GM23248 (cell line): ENCODE measurements at regions not wholly inside any gene's neighbourhood (a gene's known extent, or its start where the extent isn't known, plus 50 kb on each side); places are given as distances from the start of the nearest gene placed in this dataset.

ENCODE experiments used
- DNase-seq: peaks from one replicate; pipeline ENCODE4 v3.0.0-alpha.2; 2015
- H2AFZ ChIP-seq: fragments of 200-600 bp; sonication (generic); 2 replicates; pipeline ENCODE4 v1.6.1; 2016; ENCODE audit warnings: antibody characterized with exemption
- H3F3A ChIP-seq: fragments of 200-600 bp; sonication (generic); 2 replicates; pipeline ENCODE4 v1.6.1; 2016; ENCODE audit warnings: mild to moderate bottlenecking, antibody characterized with exemption, mixed run types; ENCODE audit not compliant: insufficient read depth
- H3K27ac ChIP-seq: fragments of 200-600 bp; sonication (generic); 2 replicates; pipeline ENCODE4 v1.5.1; 2016; ENCODE audit warnings: mild to moderate bottlenecking
- H3K27me3 ChIP-seq: fragments of 200-600 bp; sonication (generic); replicated peaks from 2 replicates; pipeline ENCODE4 v1.6.1; 2016; ENCODE audit warnings: mild to moderate bottlenecking; ENCODE audit not compliant: insufficient read depth
- H3K36me3 ChIP-seq: fragments of 200-600 bp; sonication (generic); 2 replicates; pipeline ENCODE4 v1.6.1; 2016; ENCODE audit warnings: low read depth, mild to moderate bottlenecking
- H3K4me1 ChIP-seq: fragments of 200-600 bp; sonication (generic); 2 replicates; pipeline ENCODE4 v1.6.1; 2016; ENCODE audit warnings: mild to moderate bottlenecking; ENCODE audit not compliant: insufficient read depth
- H3K4me2 ChIP-seq: fragments of 200-600 bp; sonication (generic); one replicate; pipeline ENCODE4 v1.6.1; 2016; ENCODE audit warnings: mild to moderate bottlenecking; ENCODE audit not compliant: unreplicated experiment
- H3K4me3 ChIP-seq: fragments of 200-600 bp; sonication (generic); 2 replicates; pipeline ENCODE4 v1.5.1; 2016; ENCODE audit warnings: mild to moderate bottlenecking
- H3K79me2 ChIP-seq: fragments of 200-600 bp; sonication (generic); 2 replicates; pipeline ENCODE4 v1.6.1; 2016; ENCODE audit warnings: mild to moderate bottlenecking; ENCODE audit not compliant: insufficient read depth
- H3K9ac ChIP-seq: fragments of 200-600 bp; sonication (generic); 2 replicates; pipeline ENCODE4 v1.6.1; 2016; ENCODE audit warnings: mild to moderate bottlenecking
- H3K9me2 ChIP-seq: fragments of 200-600 bp; sonication (generic); 2 replicates; pipeline ENCODE4 v1.6.1; 2016; ENCODE audit warnings: mixed run types, mild to moderate bottlenecking, moderate library complexity; ENCODE audit not compliant: insufficient read depth
- H3K9me3 ChIP-seq: fragments of 200-600 bp; sonication (generic); one replicate; pipeline ENCODE4 v1.6.1; 2017; ENCODE audit warnings: low read depth
- H4K20me1 ChIP-seq: fragments of 200-600 bp; sonication (generic); 2 replicates; pipeline ENCODE4 v1.6.0; 2016; ENCODE audit not compliant: insufficient read depth
- EZH2 ChIP-seq: fragments of 200-600 bp; sonication (generic); IDR thresholded peaks from 2 replicates; pipeline ENCODE4 v1.6.1; 2018; ENCODE audit warnings: antibody characterized with exemption, mild to moderate bottlenecking; ENCODE audit not compliant: insufficient read depth, poor library complexity, severe bottlenecking
- EZH2phosphoT487 ChIP-seq: fragments of 200-600 bp; sonication (generic); IDR thresholded peaks from 2 replicates; pipeline ENCODE4 v1.6.1; 2018; ENCODE audit warnings: antibody characterized with exemption, moderate library complexity, mild to moderate bottlenecking, low read depth; ENCODE audit not compliant: insufficient read depth
- WGBS, 2 experiments: methylation state at CpG; one replicate each; pipeline ENCODE4 v1.1.6; 2015 to 2017; ENCODE audit warnings: low lambda C conversion rate in 2 of 2, low coverage in 1 of 2; ENCODE audit errors: missing lambda C conversion rate in 2 of 2; 5-methylcytosine and 5-hydroxymethylcytosine counted together
- in situ Hi-C: fragments of 300-500 bp; cut with MboI; formaldehyde crosslinking; loops from 2 replicates; pipeline ENCODE4 v1.15.0; 2020

GRCh38 chr5:82656341-82656761 lies 378.2 kb upstream of the RPS23 start:
- Histone ChIP-seq H4K20me1 (no peaks in the 10 kb centered on the region), H3K4me2 (no peak overlapping the region), H3K27me3 (peaks cover 24% of the 10 kb centered on the region; the same call in 1 of the 2 replicates), H3K4me3 (no peak overlapping the region), H3K9me3 (no peaks in the 10 kb centered on the region), H3K36me3 (no peaks in the 10 kb centered on the region), H3K27ac (no peak overlapping the region), H2AFZ (no peak overlapping the region), H3K9ac (no peak overlapping the region), H3K4me1 (no peaks in the 10 kb centered on the region), H3K79me2 (no peaks in the 10 kb centered on the region), H3F3A (no peaks in the 10 kb centered on the region), H3K9me2 (no peaks in the 10 kb centered on the region)
- in situ Hi-C loops = no loop called here
- DNase-seq = no peak
- WGBS, 2 experiments = 3 to 6% methylated on average over 2 of the region's 2 CpGs
- TF ChIP-seq EZH2 (no peak), EZH2phosphoT487 (no peak)

DNA sequence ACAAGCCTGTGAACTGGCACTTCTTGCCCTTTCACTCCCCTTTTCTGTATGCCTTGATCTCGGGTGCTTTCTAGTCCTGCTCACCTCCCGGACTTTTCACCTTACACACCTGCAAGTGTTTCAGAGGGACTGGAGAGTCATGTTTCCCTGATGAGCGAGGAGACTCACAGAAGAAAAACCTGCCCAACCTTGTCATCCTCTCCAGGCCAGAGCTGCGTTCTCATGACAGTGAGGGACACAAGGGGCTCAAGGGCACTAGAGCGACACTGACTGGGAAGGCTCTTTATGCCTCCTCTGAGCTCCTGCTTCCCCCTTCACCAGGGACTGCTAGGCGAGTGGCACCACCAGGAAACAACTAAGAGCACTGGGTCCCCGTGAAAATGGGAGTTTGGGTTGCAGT lies 376.9 kb upstream of the RPS23 start:
- no peaks in the 10 kb centered on the region for H3K79me2 ChIP-seq
- peaks cover 24% of the 10 kb centered on the region; the same call in 1 of the 2 replicates for H3K27me3 ChIP-seq
- H3K4me3 ChIP-seq = no peak overlapping the region
- no peak overlapping the region for H3K27ac ChIP-seq
- no peaks in the 10 kb centered on the region for H3K9me2 ChIP-seq
- H3K9me3 ChIP-seq = no peaks in the 10 kb centered on the region
- no peak for DNase-seq
- no peaks in the 10 kb centered on the region for H4K20me1 ChIP-seq
- no peaks in the 10 kb centered on the region for H3K36me3 ChIP-seq
- H3K4me2 ChIP-seq = no peak overlapping the region
- no peaks in the 10 kb centered on the region for H3K4me1 ChIP-seq
- H3F3A ChIP-seq = no peaks in the 10 kb centered on the region
- no peak overlapping the region for H3K9ac ChIP-seq
- H2AFZ ChIP-seq = no peak overlapping the region
- TF ChIP-seq EZH2phosphoT487 (no peak), EZH2 (no peak)
- 38 to 40% methylated on average over 7 of the region's 7 CpGs for WGBS, 2 experiments
- in situ Hi-C loops = no loop called here

DNA sequence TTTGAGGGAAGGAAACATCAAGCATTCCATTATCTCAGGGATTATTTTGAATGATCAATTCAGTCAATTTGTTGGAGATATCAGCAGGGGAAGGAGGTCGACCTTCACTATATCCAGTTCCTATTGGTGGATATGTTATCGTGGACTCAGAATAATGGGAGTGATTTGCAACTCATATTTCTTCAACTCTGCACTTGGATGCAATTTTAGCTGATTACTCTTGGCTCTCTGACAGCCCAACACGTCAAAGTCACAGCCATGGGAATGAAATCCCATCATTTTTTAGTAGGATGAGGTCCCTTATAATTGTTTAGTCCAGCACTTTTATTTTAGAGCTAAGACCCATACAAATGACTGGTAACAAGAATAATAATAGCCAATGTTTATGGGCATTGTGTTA lies 371.8 kb upstream of the RPS23 start:
- peaks cover 14% of the 10 kb centered on the region for H3K27me3 ChIP-seq
- no peaks in the 10 kb centered on the region for H3K9me3 ChIP-seq
- H3K9me2 ChIP-seq = no peaks in the 10 kb centered on the region
- H3K9ac ChIP-seq = no peak overlapping the region
- no peaks in the 10 kb centered on the region for H3F3A ChIP-seq
- DNase-seq = no peak
- no peak overlapping the region for H3K4me3 ChIP-seq
- no peak overlapping the region for H3K4me2 ChIP-seq
- no peak overlapping the region for H3K27ac ChIP-seq
- in situ Hi-C loops = loop anchor here (10.0 to 25.0 kb wide), 3 partner anchors 288 to 915 kb away; partner anchors contain the start of gene VCAN
- no peaks in the 10 kb centered on the region for H4K20me1 ChIP-seq
- H3K4me1 ChIP-seq = no peaks in the 10 kb centered on the region
- no peaks in the 10 kb centered on the region for H3K36me3 ChIP-seq
- H3K79me2 ChIP-seq = no peaks in the 10 kb centered on the region
- TF ChIP-seq EZH2phosphoT487 (no peak), EZH2 (no peak)
- H2AFZ ChIP-seq = no peak overlapping the region
- 27 to 38% methylated on average over 3 of the region's 3 CpGs for WGBS, 2 experiments

DNA sequence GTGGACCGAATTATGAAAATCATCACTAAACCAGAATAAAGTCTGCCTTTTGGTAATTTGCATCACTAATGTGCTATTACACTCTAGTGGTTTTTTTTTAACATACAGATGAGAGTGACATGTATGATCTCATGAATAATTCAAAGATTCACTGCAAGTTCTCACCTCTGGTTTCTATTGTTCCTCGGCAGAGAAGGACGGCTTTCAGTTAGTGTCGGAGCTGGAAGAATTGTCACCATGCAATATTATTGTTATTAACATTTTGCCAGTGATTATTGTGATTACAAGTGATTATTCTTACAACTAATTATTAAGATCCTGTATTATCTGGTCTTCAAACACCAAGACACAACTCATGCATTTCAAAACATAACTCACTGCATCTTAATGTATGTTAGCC lies 366.6 kb upstream of the RPS23 start:
- Histone ChIP-seq H3K79me2 (no peaks in the 10 kb centered on the region), H3K9ac (no peak overlapping the region), H3K36me3 (no peaks in the 10 kb centered on the region), H3K9me2 (no peaks in the 10 kb centered on the region), H3K27me3 (peaks cover 9% of the 10 kb centered on the region; the same call in 1 of the 2 replicates), H3K4me3 (no peak overlapping the region), H3K4me1 (no peaks in the 10 kb centered on the region), H3K9me3 (no peaks in the 10 kb centered on the region), H4K20me1 (no peaks in the 10 kb centered on the region), H3K4me2 (no peak overlapping the region), H2AFZ (no peak overlapping the region), H3K27ac (no peak overlapping the region), H3F3A (no peaks in the 10 kb centered on the region)
- TF ChIP-seq EZH2 (no peak), EZH2phosphoT487 (no peak)
- in situ Hi-C loops = loop anchor here (10.0 to 25.0 kb wide), 3 partner anchors 282 to 920 kb away; partner anchors contain the start of gene VCAN
- WGBS, 2 experiments = 90 to 93% methylated on average over 4 of the region's 4 CpGs
- no peak for DNase-seq

GRCh38 chr5:82644229-82644628 lies 366.1 kb upstream of the RPS23 start:
- H3K79me2 ChIP-seq = no peaks in the 10 kb centered on the region
- in situ Hi-C loops = loop anchor here (10.0 to 25.0 kb wide), 3 partner anchors 282 to 921 kb away; partner anchors contain the start of gene VCAN
- peaks cover 9% of the 10 kb centered on the region; the same call in 1 of the 2 replicates for H3K27me3 ChIP-seq
- no peak overlapping the region for H2AFZ ChIP-seq
- no peaks in the 10 kb centered on the region for H3K36me3 ChIP-seq
- H4K20me1 ChIP-seq = no peaks in the 10 kb centered on the region
- no peak overlapping the region for H3K4me3 ChIP-seq
- no peak for TF ChIP-seq EZH2phosphoT487
- no peak for TF ChIP-seq EZH2
- no peaks in the 10 kb centered on the region for H3K9me2 ChIP-seq
- H3K9ac ChIP-seq = no peak overlapping the region
- DNase-seq = no peak
- no peaks in the 10 kb centered on the region for H3F3A ChIP-seq
- H3K4me2 ChIP-seq = no peak overlapping the region
- H3K4me1 ChIP-seq = no peaks in the 10 kb centered on the region
- H3K9me3 ChIP-seq = no peaks in the 10 kb centered on the region
- no peak overlapping the region for H3K27ac ChIP-seq
